Lower leg skin (tissue), 3 donors: ENCODE measurements at regions not wholly inside any gene's neighbourhood (a gene's known extent, or its start where the extent isn't known, plus 50 kb on each side); places are given as distances from the start of the nearest gene placed in this dataset.

Experiments
- CTCF ChIP-seq, 3 donors: fragments of 450-650 bp; IDR thresholded peaks; one replicate each; pipeline ENCODE4 v1.5.1; 2016; ENCODE audit warnings: antibody characterized with exemption in 3 of 3, mild to moderate bottlenecking in 3 of 3, moderate library complexity in 2 of 3
- POLR2A ChIP-seq, 2 donors: fragments of 450-650 bp; IDR thresholded peaks; one replicate each; pipeline ENCODE4 v1.6.1; 2016 to 2017; ENCODE audit warnings: antibody characterized with exemption in 2 of 2, mild to moderate bottlenecking in 1 of 2, moderate library complexity in 1 of 2

- TF ChIP-seq CTCF (IDR thresholded peaks at IDR 0.05) = no peak
- TF ChIP-seq POLR2A (IDR thresholded peaks at IDR 0.05) = no peak
These were observed 95.3 kb upstream of the PTPRZ1 start for GRCh38 chr7:121777672-121778071.
